K562 (cell line): ENCODE measurements at regions not wholly inside any gene's neighbourhood (a gene's known extent, or its start where the extent isn't known, plus 50 kb on each side); places are given as distances from the start of the nearest gene placed in this dataset.

Experiments used
- ATAC-seq: fragments of 200-7000 bp; cut with Tn5 transposase; 3 replicates; pipeline ENCODE4 v1.9.1; 2020; ENCODE audit warnings: moderate library complexity
- BruUV-seq: library from RNA; stranded (reverse); fragments of 400-500 nt; replicated peaks from 2 replicates; lab custom pipeline; 2021; lab: Mats Ljungman, UMichigan
- CTCF ChIA-PET: fragments of 300-600 bp; formaldehyde crosslinking; extraction: SDS; loops from one replicate; lab custom pipeline; 2021; ENCODE audit warnings: low intra/inter-chr PET ratio; lab: Yijun Ruan, JAX
- POLR2A ChIA-PET: fragments of 300-600, 350-650 bp; sonication (Branson Sonifier 250); formaldehyde crosslinking; extraction: SDS; loops from one replicate; lab custom pipeline; 2021; ENCODE audit warnings: antibody characterized with exemption, inconsistent platforms; lab: Yijun Ruan, JAX
- DNase-seq, 4 experiments: peaks; one replicate each; pipeline versions ENCODE4 v3.0.0 to v3.0.0-alpha.2; 2011 to 2018; ENCODE audit warnings: low spot score in 3 of 4, mixed read lengths in 3 of 4; ENCODE audit errors: extremely low read depth in 1 of 4
- FAIRE-seq: peaks from 2 replicates; lab custom pipeline; 2011; peaks lifted over from hg19 to GRCh38; lab: Jason Lieb, UNC
- H2AFZ ChIP-seq: 2 replicates; pipeline ENCODE4 v1.6.0; 2011; ENCODE audit warnings: low read depth, low read length, control low read depth, inconsistent platforms
- H3K27ac ChIP-seq: fragments of 200-600 bp; 3 replicates; pipeline ENCODE4 v1.8.0; 2011; ENCODE audit warnings: low read depth, mild to moderate bottlenecking, control low read depth, inconsistent platforms, low read length, moderate library complexity, mixed read lengths; ENCODE audit errors: extremely low read depth
- H3K27me3 ChIP-seq, 2 experiments: fragments of 300-600 bp in 1 of 2; 2 replicates in 1 of 2; 3 replicates in 1 of 2; pipeline versions ENCODE4 v1.6.0 to v1.8.0; 2011; ENCODE audit warnings: inconsistent platforms in 2 of 2, low read length in 2 of 2, mild to moderate bottlenecking in 1 of 2, mixed read lengths in 1 of 2, moderate library complexity in 1 of 2; ENCODE audit not compliant: control insufficient read depth in 2 of 2, insufficient read depth in 2 of 2
- H3K36me3 ChIP-seq: fragments of 300-600 bp; 3 replicates; pipeline ENCODE4 v1.8.0; 2011; ENCODE audit warnings: mild to moderate bottlenecking, low read length, inconsistent platforms; ENCODE audit not compliant: control insufficient read depth, insufficient read depth
- H3K4me1 ChIP-seq, 2 experiments: fragments of 200-600 bp in 1 of 2; replicated peaks in 1 of 2; 2 replicates in 1 of 2; 3 replicates in 1 of 2; pipeline versions ENCODE4 v1.5.1 to v1.8.0; 2011; ENCODE audit warnings: inconsistent platforms in 2 of 2, low read length in 2 of 2, mild to moderate bottlenecking in 1 of 2, mixed read lengths in 1 of 2, moderate library complexity in 1 of 2; ENCODE audit not compliant: control insufficient read depth in 2 of 2, insufficient read depth in 2 of 2
- H3K4me2 ChIP-seq: 2 replicates; pipeline ENCODE4 v1.6.1; 2011; ENCODE audit warnings: low read length, control low read depth, inconsistent platforms, mixed read lengths; ENCODE audit not compliant: insufficient read depth
- H3K4me3 ChIP-seq: fragments of 200-600 bp; sonication (generic), shearing (Covaris generic); 2 replicates; pipeline ENCODE4 v1.5.1; 2016; ENCODE audit warnings: control low read depth, inconsistent platforms
- H3K79me2 ChIP-seq: fragments of 200-600 bp; 3 replicates; pipeline ENCODE4 v1.8.0; 2011; ENCODE audit warnings: low read length, inconsistent platforms; ENCODE audit not compliant: control insufficient read depth, insufficient read depth
- H3K9ac ChIP-seq, 2 experiments: 2 replicates each; pipeline versions ENCODE4 v1.6.0 to v1.6.1; 2011; ENCODE audit warnings: low read depth in 2 of 2, low read length in 2 of 2, control low read depth in 1 of 2, inconsistent platforms in 1 of 2, mild to moderate bottlenecking in 1 of 2, mixed read lengths in 1 of 2; ENCODE audit not compliant: insufficient read depth in 1 of 2
- H3K9me1 ChIP-seq: one replicate; pipeline ENCODE4 v1.6.0; 2011; ENCODE audit warnings: inconsistent platforms, mild to moderate bottlenecking, low read length, moderate library complexity; ENCODE audit not compliant: control insufficient read depth, insufficient read depth
- H3K9me3 ChIP-seq: replicated peaks from 2 replicates; pipeline ENCODE4 v1.5.1; 2011; ENCODE audit warnings: low read depth, low read length, inconsistent platforms; ENCODE audit not compliant: control insufficient read depth, insufficient read depth
- H4K20me1 ChIP-seq: replicated peaks from 2 replicates; pipeline ENCODE4 v1.6.1; 2011; ENCODE audit warnings: low read length, inconsistent platforms, mixed read lengths; ENCODE audit not compliant: control insufficient read depth, insufficient read depth
- ELF4 ChIP-seq: fragments of 450-650 bp; formaldehyde crosslinking; IDR thresholded peaks from 2 replicates; pipeline ENCODE4 v1.4.0; 2022; ENCODE audit warnings: missing genetic modification characterization
- ELK3 ChIP-seq: fragments of 450-650 bp; formaldehyde crosslinking; IDR thresholded peaks from 2 replicates; pipeline ENCODE4 v1.4.0; 2020; ENCODE audit warnings: mild to moderate bottlenecking
- GATAD2B ChIP-seq: fragments of 450-650 bp; IDR thresholded peaks from 2 replicates; pipeline ENCODE4 v1.6.1; 2017; ENCODE audit warnings: mild to moderate bottlenecking, borderline replicate concordance
- NFYB ChIP-seq: IDR thresholded peaks from 2 replicates; pipeline ENCODE4 v1.6.1; 2011; ENCODE audit warnings: mild to moderate bottlenecking, moderate library complexity; ENCODE audit not compliant: insufficient read length; ENCODE audit errors: extremely low read depth
- NUFIP1 ChIP-seq: fragments of 450-650 bp; IDR thresholded peaks from 2 replicates; pipeline ENCODE4 v1.6.1; 2018; ENCODE audit not compliant: partially characterized antibody
- PRDM10 ChIP-seq: fragments of 450-650 bp; IDR thresholded peaks from 2 replicates; pipeline ENCODE4 v1.6.1; 2018; ENCODE audit not compliant: partially characterized antibody
- PREB ChIP-seq: sonication (generic); formaldehyde crosslinking; IDR thresholded peaks from 2 replicates; pipeline ENCODE4 v1.8.1; 2023; ENCODE audit warnings: mild to moderate bottlenecking, missing genetic modification reagents
- RBM22 ChIP-seq: fragments of 200-400 bp; formaldehyde crosslinking; IDR thresholded peaks from 2 replicates; pipeline ENCODE4 v1.6.1; 2018; ENCODE audit warnings: low read length, low read depth; ENCODE audit not compliant: poor library complexity, severe bottlenecking
- TOE1 ChIP-seq, 2 experiments: fragments of 450-650 bp in 1 of 2; sonication (generic) in 1 of 2; formaldehyde crosslinking in 1 of 2; IDR thresholded peaks; 2 replicates each; pipeline versions ENCODE4 v1.7.1 to v1.8.0; 2016 to 2022; ENCODE audit warnings: borderline replicate concordance in 2 of 2, mild to moderate bottlenecking in 2 of 2, antibody characterized with exemption in 1 of 2, inconsistent platforms in 1 of 2, low read depth in 1 of 2, missing genetic modification reagents in 1 of 2, moderate library complexity in 1 of 2
- ZNF780A ChIP-seq: fragments of 250-450 bp; sonication (Bioruptor Pico); IDR thresholded peaks from 2 replicates; pipeline ENCODE4 v1.5.0; 2021; ENCODE audit warnings: mild to moderate bottlenecking
- WGBS: fragments of 100-300 bp; shearing (Covaris generic); methylation state at CpG from one replicate; pipeline ENCODE4 v1.1.6; 2016; ENCODE audit warnings: low coverage, mixed read lengths; ENCODE audit not compliant: insufficient coverage; ENCODE audit errors: missing lambda C conversion rate; 5-methylcytosine and 5-hydroxymethylcytosine counted together
- in situ Hi-C: fragments of 300-500 bp; cut with MboI; formaldehyde crosslinking; loops from 4 replicates; pipeline ENCODE4 v1.15.0; 2018; ENCODE audit warnings: inconsistent platforms, mixed read lengths
- intact Hi-C: fragments of 100-400 bp; cut with micrococcal nuclease; formaldehyde crosslinking; loops from 2 replicates; pipeline ENCODE4 v1.14.2; 2022

GRCh38 chr14:98345161-98345560, 926.8 kb downstream of the BCL11B start:
- H3K4me3 ChIP-seq, result no peak overlapping the region
- H3K79me2 ChIP-seq, result no peaks in the 10 kb centered on the region
- no peaks in the 10 kb centered on the region for H4K20me1 ChIP-seq
- intact Hi-C loops, result no loop called here
- no peak overlapping the region for H3K27ac ChIP-seq
- no peak overlapping the region for H2AFZ ChIP-seq
- WGBS, result 0% methylated on average over 2 of the region's 5 CpGs
- H3K27me3 ChIP-seq, result no peaks in the 10 kb centered on the region
- H3K4me1 ChIP-seq, result no peaks in the 10 kb centered on the region
- no peak overlapping the region for H3K4me2 ChIP-seq
- ATAC-seq (no peak), FAIRE-seq (no peak), DNase-seq (no peak)
- in situ Hi-C loops, result no loop called here
- H3K9me3 ChIP-seq, result no peaks in the 10 kb centered on the region; the same call in 1 of the 2 replicates
- TF ChIP-seq RBM22, result no peak
- TF ChIP-seq NUFIP1, result no peak
- no peak for TF ChIP-seq TOE1 (IDR thresholded peaks at IDR 0.05; ENCODE audit: borderline replicate concordance)
- no peak for TF ChIP-seq TOE1 (CRISPR knock-in tag; IDR thresholded peaks at IDR 0.05; ENCODE audit: borderline replicate concordance, low read depth)
- TF ChIP-seq ELF4 (CRISPR knock-in tag), result no peak
- no peak for TF ChIP-seq GATAD2B
- no peak overlapping the region for H3K9ac ChIP-seq
- no peaks in the 10 kb centered on the region for H3K36me3 ChIP-seq
- no TSS peak for BruUV-seq
- no peaks in the 10 kb centered on the region for H3K9me1 ChIP-seq
- ChIA-PET POLR2A (no interaction called here), CTCF (no interaction called here)

GRCh38 chr14:98347686-98348085, 924.3 kb downstream of the BCL11B start:
- H2AFZ ChIP-seq, result no peak overlapping the region
- no TSS peak for BruUV-seq
- H3K9ac ChIP-seq, result no peak overlapping the region
- no peaks in the 10 kb centered on the region for H3K9me1 ChIP-seq
- ChIA-PET CTCF (no interaction called here), POLR2A (no interaction called here)
- H4K20me1 ChIP-seq, result no peaks in the 10 kb centered on the region
- H3K4me3 ChIP-seq, result no peak overlapping the region
- in situ Hi-C loops (no loop called here), intact Hi-C loops (no loop called here)
- no peaks in the 10 kb centered on the region for H3K79me2 ChIP-seq
- ATAC-seq (no peak), FAIRE-seq (no peak), DNase-seq (no peak)
- 0% methylated on average over 3 of the region's 7 CpGs for WGBS
- H3K27ac ChIP-seq, result no peak overlapping the region
- H3K4me1 ChIP-seq, result no peaks in the 10 kb centered on the region
- H3K9me3 ChIP-seq, result no peaks in the 10 kb centered on the region
- H3K4me2 ChIP-seq, result no peak overlapping the region
- H3K27me3 ChIP-seq, result no peaks in the 10 kb centered on the region
- H3K36me3 ChIP-seq, result no peaks in the 10 kb centered on the region
- TF ChIP-seq PRDM10 (no peak), ZNF780A (CRISPR knock-in tag) (no peak), ELK3 (no peak), NFYB (no peak), PREB (CRISPR knock-in tag) (no peak)
